SK-MEL-5 (cell line): ENCODE measurements at regions not wholly inside any gene's neighbourhood (a gene's known extent, or its start where the extent isn't known, plus 50 kb on each side); places are given as distances from the start of the nearest gene placed in this dataset.

Experiments used
- DNase-seq: peaks from one replicate; pipeline ENCODE4 v3.0.0-alpha.2; 2016; ENCODE audit warnings: low read depth, low spot score
- in situ Hi-C: cut with HindIII; loops from 2 replicates; pipeline ENCODE4 v1.10.0; 2016; ENCODE audit warnings: low sequenced_read_pairs, high pct_unique_total_duplicates, low pct_unique_long_range_greater_than_20kb

- no peak for DNase-seq
- in situ Hi-C loops, result no loop called here
Measured at GRCh38 chr13:93080587-93080986, 146.0 kb upstream of the GPC6 start.

GRCh38 chr13:93086329-93086728 is 140.3 kb upstream of the GPC6 start:
- in situ Hi-C loops, result no loop called here
- DNase-seq, result no peak

GRCh38 chr13:93098972-93099371 is 127.6 kb upstream of the GPC6 start:
- no peak for DNase-seq
- in situ Hi-C loops, result no loop called here

GRCh38 chr13:93101226-93101734 is 125.3 kb upstream of the GPC6 start:
- DNase-seq, result no peak
- in situ Hi-C loops, result no loop called here

- in situ Hi-C loops, result no loop called here
- DNase-seq, result no peak
Measured at GRCh38 chr13:93104270-93104669, 122.3 kb upstream of the GPC6 start.

- DNase-seq, result no peak
Measured at GRCh38 chr13:93108111-93108601, 118.5 kb upstream of the GPC6 start.

GRCh38 chr13:93116809-93117208 is 109.8 kb upstream of the GPC6 start:
- peak; percentile 37 for DNase-seq

More at GRCh38 chr13:93108111-93108601, 118.5 kb upstream of the GPC6 start:
- in situ Hi-C loops, result no loop called here

GRCh38 chr13:93118081-93118615 is 108.5 kb upstream of the GPC6 start:
- peak; percentile 88 for DNase-seq

More at GRCh38 chr13:93116809-93117208, 109.8 kb upstream of the GPC6 start:
- in situ Hi-C loops, result no loop called here

GRCh38 chr13:93140912-93141311 is 85.7 kb upstream of the GPC6 start:
- in situ Hi-C loops, result no loop called here
- no peak for DNase-seq

More at GRCh38 chr13:93118081-93118615, 108.5 kb upstream of the GPC6 start:
- in situ Hi-C loops, result no loop called here

GRCh38 chr13:93144031-93144430 is 82.6 kb upstream of the GPC6 start:
- no peak for DNase-seq
- in situ Hi-C loops, result no loop called here

- in situ Hi-C loops, result no loop called here
- DNase-seq, result no peak
Measured at GRCh38 chr13:93145199-93145598, 81.4 kb upstream of the GPC6 start.

- no peak for DNase-seq
Measured at GRCh38 chr13:93146584-93147297, 79.9 kb upstream of the GPC6 start.

GRCh38 chr13:93147298-93147645 is 79.3 kb upstream of the GPC6 start:
- DNase-seq, result no peak
- in situ Hi-C loops, result no loop called here

More at GRCh38 chr13:93146584-93147297, 79.9 kb upstream of the GPC6 start:
- in situ Hi-C loops, result no loop called here

GRCh38 chr13:93147946-93148345 is 78.7 kb upstream of the GPC6 start:
- no peak for DNase-seq
- in situ Hi-C loops, result no loop called here

GRCh38 chr13:93151277-93151676 is 75.3 kb upstream of the GPC6 start:
- peak; percentile 79 for DNase-seq
- in situ Hi-C loops, result no loop called here

- in situ Hi-C loops, result no loop called here
- no peak for DNase-seq
Measured at GRCh38 chr13:93158565-93158964, 68.0 kb upstream of the GPC6 start.

- no peak for DNase-seq
- in situ Hi-C loops, result no loop called here
Measured at GRCh38 chr13:93169980-93170379, 56.6 kb upstream of the GPC6 start.

GRCh38 chr13:93172109-93172508 is 54.5 kb upstream of the GPC6 start:
- in situ Hi-C loops, result no loop called here
- DNase-seq, result peak; percentile 48

- DNase-seq, result no peak
- in situ Hi-C loops, result no loop called here
Measured at GRCh38 chr13:93173654-93174053, 53.0 kb upstream of the GPC6 start.
